H1 (cell line): ENCODE measurements at regions not wholly inside any gene's neighbourhood (a gene's known extent, or its start where the extent isn't known, plus 50 kb on each side); places are given as distances from the start of the nearest gene placed in this dataset.

Experiments used
- SIRT6 ChIP-seq: IDR thresholded peaks from one replicate; pipeline ENCODE4 v1.7.1; 2012; ENCODE audit warnings: low read length, inconsistent platforms
- SP1 ChIP-seq: IDR thresholded peaks from 2 replicates; pipeline ENCODE4 v1.6.1; 2011; ENCODE audit warnings: low read depth, low read length

GRCh38 chr14:38038986-38039385, 168.7 kb upstream of the SSTR1 start (continued):
- TF ChIP-seq SIRT6 (no peak), SP1 (no peak)
